Right cardiac atrium (tissue), 5 donors: ENCODE measurements at regions not wholly inside any gene's neighbourhood (a gene's known extent, or its start where the extent isn't known, plus 50 kb on each side); places are given as distances from the start of the nearest gene placed in this dataset.

Experiments
- ATAC-seq, 2 donors: fragments of 200-7000 bp; cut with Tn5 transposase; one replicate each; pipeline versions ENCODE4 v1.8.0 to v1.9.1; 2020; ENCODE audit warnings: moderate library complexity in 2 of 2, mild to moderate bottlenecking in 1 of 2
- DNase-seq, 3 donors: peaks; one replicate each; pipeline ENCODE4 v3.0.0-alpha.2; 2020
- H3K27ac ChIP-seq: one replicate; pipeline ENCODE4 v1.5.1; 2013; ENCODE audit warnings: mild to moderate bottlenecking, low read length, control low read depth, moderate library complexity
- H3K27me3 ChIP-seq: one replicate; pipeline ENCODE4 v1.6.1; 2013; ENCODE audit not compliant: control insufficient read depth, insufficient read depth
- H3K4me1 ChIP-seq: one replicate; pipeline ENCODE4 v1.6.1; 2013; ENCODE audit warnings: low read length; ENCODE audit not compliant: control insufficient read depth, insufficient read depth
- H3K4me3 ChIP-seq: one replicate; pipeline ENCODE4 v1.5.1; 2013; ENCODE audit warnings: low read length, control low read depth
- H3K9me3 ChIP-seq: one replicate; pipeline ENCODE4 v1.6.1; 2013; ENCODE audit warnings: low read length; ENCODE audit not compliant: control insufficient read depth
- WGBS: extraction: QIAGEN DNeasy Blood & Tissue Kit; methylation state at CpG from one replicate; pipeline ENCODE4 v1.1.7; 2013; 5-methylcytosine and 5-hydroxymethylcytosine counted together
- intact Hi-C, 4 donors: fragments of 100-400 bp; cut with DNase I; formaldehyde crosslinking; loops; one replicate each; pipeline versions ENCODE4 v1.11.0 to v1.14.0; 2022 to 2023
- donor health status: healthy with polysubstance abuse.
- donor health status: DM: no; HTN: yes; CAD: no.
- donor health status: DM: no; HTN: no; CAD: no.
- donor health status: DM: no; HTN: yes; CAD: no; lungs with severe emphysema.
- donor health status: DM: yes; HTN: yes; CAD: no.

GRCh38 chr11:121929581-121929980 is 186.4 kb downstream of the BLID start:
- intact Hi-C loops = no loop called here

GRCh38 chr11:121928597-121929580 is 187.1 kb downstream of the BLID start:
- H3K4me3 ChIP-seq = peak overlapping the region; percentile 57
- WGBS = 32% methylated on average over 16 of the region's 16 CpGs
- peaks cover 4% of the 10 kb centered on the region for H3K4me1 ChIP-seq
- no peak for ATAC-seq
- H3K27ac ChIP-seq = peak overlapping the region; percentile 19
- no peaks in the 10 kb centered on the region for H3K27me3 ChIP-seq
- no peak for DNase-seq
- intact Hi-C loops = no loop called here
- no peaks in the 10 kb centered on the region for H3K9me3 ChIP-seq

More at GRCh38 chr11:121929581-121929980, 186.4 kb downstream of the BLID start:
- peak; percentile 31 to 79 (median 75) for DNase-seq
- Histone ChIP-seq H3K4me1 (peaks cover 4% of the 10 kb centered on the region), H3K4me3 (peak overlapping the region; percentile 57), H3K9me3 (no peaks in the 10 kb centered on the region), H3K27me3 (no peaks in the 10 kb centered on the region), H3K27ac (no peak overlapping the region)
- peak; percentile 60 to 68 for ATAC-seq
- WGBS = 2% methylated on average over 11 of the region's 11 CpGs

GRCh38 chr11:121927789-121928188 is 188.2 kb downstream of the BLID start:
- Histone ChIP-seq H3K4me1 (peaks cover 4% of the 10 kb centered on the region), H3K4me3 (no peak overlapping the region), H3K27me3 (no peaks in the 10 kb centered on the region), H3K9me3 (no peaks in the 10 kb centered on the region), H3K27ac (no peak overlapping the region)
- ATAC-seq (no peak), DNase-seq (no peak)
- 87% methylated on average over 6 of the region's 6 CpGs for WGBS
- intact Hi-C loops = no loop called here

GRCh38 chr11:121927097-121927785 is 188.8 kb downstream of the BLID start:
- WGBS = 81% methylated on average over 8 of the region's 8 CpGs
- intact Hi-C loops = no loop called here
- peaks cover 4% of the 10 kb centered on the region for H3K4me1 ChIP-seq
- no peaks in the 10 kb centered on the region for H3K9me3 ChIP-seq
- no peak for ATAC-seq
- no peak overlapping the region for H3K27ac ChIP-seq
- no peak overlapping the region for H3K4me3 ChIP-seq
- H3K27me3 ChIP-seq = no peaks in the 10 kb centered on the region
- DNase-seq = no peak

- intact Hi-C loops = no loop called here
- no peaks in the 10 kb centered on the region for H3K9me3 ChIP-seq
- no peak overlapping the region for H3K4me3 ChIP-seq
- no peak for ATAC-seq
- WGBS = 95% methylated on average over 6 of the region's 6 CpGs
- H3K27ac ChIP-seq = no peak overlapping the region
- H3K27me3 ChIP-seq = no peaks in the 10 kb centered on the region
- peaks cover 4% of the 10 kb centered on the region for H3K4me1 ChIP-seq
- DNase-seq = no peak
These were observed 191.8 kb downstream of the BLID start for GRCh38 chr11:121924191-121924590.

GRCh38 chr11:121917482-121917881 is 198.5 kb downstream of the BLID start:
- intact Hi-C loops = no loop called here
- DNase-seq (no peak), ATAC-seq (no peak)
- WGBS = 90% methylated on average over 1 of the region's 1 CpG
- no peaks in the 10 kb centered on the region for H3K9me3 ChIP-seq
- no peak overlapping the region for H3K27ac ChIP-seq
- H3K4me3 ChIP-seq = no peak overlapping the region
- H3K4me1 ChIP-seq = no peaks in the 10 kb centered on the region
- no peaks in the 10 kb centered on the region for H3K27me3 ChIP-seq

GRCh38 chr11:121914508-121915059 is 201.4 kb downstream of the BLID start:
- H3K27me3 ChIP-seq = no peaks in the 10 kb centered on the region
- ATAC-seq (no peak), DNase-seq (no peak)
- no peak overlapping the region for H3K4me3 ChIP-seq
- no peaks in the 10 kb centered on the region for H3K4me1 ChIP-seq
- no peaks in the 10 kb centered on the region for H3K9me3 ChIP-seq
- H3K27ac ChIP-seq = no peak overlapping the region
- intact Hi-C loops = no loop called here
- WGBS = 45% methylated on average over 2 of the region's 2 CpGs

GRCh38 chr11:121909596-121909995 is 206.4 kb downstream of the BLID start:
- no peak overlapping the region for H3K4me3 ChIP-seq
- H3K9me3 ChIP-seq = no peaks in the 10 kb centered on the region
- no peaks in the 10 kb centered on the region for H3K27me3 ChIP-seq
- no peaks in the 10 kb centered on the region for H3K4me1 ChIP-seq
- intact Hi-C loops = no loop called here
- ATAC-seq = no peak
- H3K27ac ChIP-seq = no peak overlapping the region
- WGBS = 69% methylated on average over 2 of the region's 2 CpGs
- no peak for DNase-seq

- Histone ChIP-seq H3K9me3 (no peaks in the 10 kb centered on the region), H3K27ac (no peak overlapping the region), H3K4me1 (no peaks in the 10 kb centered on the region), H3K27me3 (no peaks in the 10 kb centered on the region), H3K4me3 (no peak overlapping the region)
- DNase-seq (no peak), ATAC-seq (no peak)
- 60% methylated on average over 2 of the region's 2 CpGs for WGBS
- intact Hi-C loops = no loop called here
These were observed 208.6 kb downstream of the BLID start for GRCh38 chr11:121907379-121907778.

- ATAC-seq = peak; percentile 45 to 48
- DNase-seq = peak in 1 of 3 donors; percentile 53
- 86% methylated on average over 6 of the region's 6 CpGs for WGBS
- intact Hi-C loops = no loop called here
- H3K9me3 ChIP-seq = no peaks in the 10 kb centered on the region
- H3K27ac ChIP-seq = no peak overlapping the region
- peaks cover 2% of the 10 kb centered on the region for H3K4me1 ChIP-seq
- no peak overlapping the region for H3K4me3 ChIP-seq
- no peaks in the 10 kb centered on the region for H3K27me3 ChIP-seq
These were observed 211.9 kb downstream of the BLID start for GRCh38 chr11:121904148-121904547.

GRCh38 chr11:121901886-121902285 is 214.1 kb downstream of the BLID start:
- intact Hi-C loops = no loop called here
- DNase-seq = no peak
- ATAC-seq = no peak
- WGBS = 78% methylated on average over 4 of the region's 4 CpGs
- Histone ChIP-seq H3K4me3 (no peak overlapping the region), H3K4me1 (peaks cover 2% of the 10 kb centered on the region), H3K27me3 (no peaks in the 10 kb centered on the region), H3K9me3 (no peaks in the 10 kb centered on the region), H3K27ac (no peak overlapping the region)
